Dedifferentiated amniotic fluid mesenchymal stem cell (primary cell): ENCODE measurements at regions not wholly inside any gene's neighbourhood (a gene's known extent, or its start where the extent isn't known, plus 50 kb on each side); places are given as distances from the start of the nearest gene placed in this dataset.

Source experiments
- DNase-seq: peaks from one replicate; pipeline ENCODE4 v3.0.0-alpha.2; 2016; ENCODE audit errors: extremely low spot score

DNA sequence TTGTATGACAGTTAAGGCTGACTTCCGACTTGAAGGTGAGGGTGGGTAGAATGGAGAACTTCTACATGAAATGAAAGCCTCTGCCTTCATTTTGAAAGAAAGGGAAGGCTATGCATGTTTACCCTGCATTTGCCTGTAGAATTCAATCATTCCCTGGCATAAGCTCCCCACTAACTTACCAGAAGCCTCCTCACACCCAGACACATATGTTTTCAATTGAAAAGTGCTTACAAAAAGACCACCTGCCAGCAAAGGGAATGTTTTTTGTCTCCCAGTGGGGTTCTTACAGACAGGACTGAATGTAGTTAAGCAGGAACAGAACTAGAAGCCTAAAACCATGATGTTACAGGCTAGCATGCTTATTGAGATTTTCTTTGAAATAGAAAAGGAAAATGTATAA is 392.1 kb upstream of the HSF2 start:
- DNase-seq, result no peak

DNA sequence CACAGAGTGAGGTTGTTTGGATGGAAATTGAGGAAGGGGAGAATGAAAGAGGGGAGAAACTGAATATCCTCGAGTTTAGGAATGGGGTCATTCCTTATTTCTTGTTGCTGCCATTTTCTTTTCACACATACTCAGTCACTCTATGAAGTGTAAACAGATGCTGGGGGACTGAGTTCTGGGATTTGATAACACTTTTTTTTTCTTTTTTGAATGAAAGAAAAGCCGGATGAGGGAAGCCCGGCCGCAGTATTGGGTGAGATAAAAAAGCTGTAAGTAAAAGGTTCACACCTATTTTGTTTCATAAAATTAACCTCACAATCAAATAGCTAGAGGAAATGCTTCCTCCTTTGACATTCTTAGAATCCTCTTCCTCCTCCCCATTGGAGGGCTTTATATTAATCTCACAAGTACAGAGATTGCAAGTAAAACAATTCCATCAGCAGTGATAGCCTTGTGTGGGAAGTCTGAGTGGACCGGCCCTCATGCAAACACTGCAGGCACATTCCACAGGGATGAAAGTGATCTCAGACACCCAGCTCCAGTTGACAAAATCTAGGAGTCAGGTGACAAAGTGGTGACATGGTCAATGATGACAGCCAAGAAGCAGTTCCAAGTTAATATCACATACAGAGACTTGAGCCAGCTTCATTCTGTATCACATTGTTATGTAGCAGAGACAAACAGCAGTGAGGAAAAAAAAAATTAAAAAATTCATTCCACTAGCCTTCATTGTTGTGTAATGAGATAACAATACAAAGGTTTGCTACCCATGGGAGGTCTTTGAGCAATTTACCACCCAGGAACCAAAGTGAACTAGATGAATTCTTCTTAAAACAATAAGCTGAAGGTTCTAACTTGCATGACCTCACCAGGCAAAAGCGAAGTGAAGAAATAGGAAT is 391.1 kb upstream of the HSF2 start:
- DNase-seq, result peak; percentile 25

DNA sequence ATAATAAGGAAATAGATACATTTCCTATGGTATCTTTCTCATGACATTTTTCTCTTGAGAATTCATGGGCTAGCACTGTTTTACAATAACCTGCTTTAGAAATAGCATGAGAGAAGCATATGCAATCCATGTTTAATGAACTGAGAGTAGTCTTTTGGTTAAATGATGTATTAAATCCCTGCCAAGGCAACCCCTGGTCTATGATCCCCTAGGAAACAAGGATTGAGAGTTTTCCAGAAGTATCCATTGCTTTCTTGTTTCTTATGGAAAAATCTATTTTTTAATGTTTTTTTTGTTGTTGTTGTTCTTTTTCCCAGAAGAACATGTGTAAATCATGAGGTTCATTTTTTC is 390.5 kb upstream of the HSF2 start:
- DNase-seq, result no peak

DNA sequence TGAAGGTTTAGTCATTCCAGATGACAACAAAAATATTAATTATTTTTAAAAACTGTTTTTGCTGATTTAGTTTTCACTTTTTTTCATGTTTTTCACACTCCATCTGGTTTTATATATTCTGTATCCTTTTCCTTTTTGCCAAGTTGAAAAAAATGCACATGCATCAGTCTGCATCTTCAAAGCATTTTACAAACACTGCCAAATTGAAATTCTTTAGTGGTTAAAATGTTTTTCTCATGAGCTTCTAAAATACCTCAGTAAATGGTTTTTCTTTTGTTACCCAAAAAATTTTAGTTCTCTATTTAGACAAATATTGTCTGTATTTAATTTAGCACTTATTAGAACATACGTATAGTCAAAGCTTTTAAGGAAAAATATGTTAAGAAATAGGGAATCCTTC is 386.9 kb upstream of the HSF2 start:
- DNase-seq, result peak; percentile 50

DNA sequence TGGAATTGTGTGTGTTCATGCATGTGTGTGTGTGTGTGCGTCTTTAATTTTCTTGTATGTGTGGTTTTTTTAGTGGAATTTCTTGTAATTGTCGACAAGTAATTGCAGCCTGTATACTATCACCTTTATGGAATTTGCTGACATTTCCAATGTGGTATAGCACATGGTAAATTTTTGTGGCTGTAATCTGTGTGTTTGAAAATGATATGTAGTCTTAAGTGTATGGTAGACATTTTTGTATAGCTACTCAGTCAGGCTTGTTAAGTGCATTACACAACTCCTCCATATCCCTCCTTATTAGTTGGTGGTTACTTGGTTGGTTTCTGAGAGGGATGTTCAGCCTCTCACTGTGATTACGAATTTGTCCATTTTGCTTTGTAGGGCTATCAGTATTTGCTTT is 384.5 kb upstream of the HSF2 start:
- DNase-seq, result peak; percentile 22

DNA sequence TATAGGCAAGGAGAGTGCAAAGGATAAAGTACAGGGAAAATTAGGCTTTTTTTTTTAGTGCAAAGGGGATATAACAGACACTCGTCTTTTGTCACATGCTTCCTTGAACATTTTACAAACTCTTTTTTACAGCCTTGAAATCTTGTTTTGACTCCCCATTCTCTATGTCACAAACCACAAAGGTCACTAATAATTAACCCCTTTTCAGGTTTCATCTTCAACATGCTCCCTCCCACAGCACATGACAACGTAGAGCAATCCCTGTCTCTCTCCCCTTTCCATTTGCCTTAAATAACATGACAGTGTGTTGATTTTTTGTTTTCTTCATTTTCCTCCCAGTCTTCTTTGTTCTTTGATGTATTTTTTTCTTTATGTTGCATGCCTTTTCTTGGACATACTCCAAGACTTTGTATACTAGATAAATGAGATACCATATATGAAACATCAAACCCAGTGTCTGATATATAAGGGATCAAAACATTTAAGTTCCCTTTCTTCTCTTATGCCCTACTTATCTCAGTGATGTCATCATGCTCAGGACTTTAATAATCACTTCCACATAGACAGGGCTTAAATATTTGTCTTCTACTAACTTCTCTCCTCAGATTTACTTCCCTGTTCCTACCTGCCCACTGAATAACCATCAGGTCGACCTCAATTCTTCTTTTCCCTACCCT is 378.7 kb upstream of the HSF2 start:
- no peak for DNase-seq

DNA sequence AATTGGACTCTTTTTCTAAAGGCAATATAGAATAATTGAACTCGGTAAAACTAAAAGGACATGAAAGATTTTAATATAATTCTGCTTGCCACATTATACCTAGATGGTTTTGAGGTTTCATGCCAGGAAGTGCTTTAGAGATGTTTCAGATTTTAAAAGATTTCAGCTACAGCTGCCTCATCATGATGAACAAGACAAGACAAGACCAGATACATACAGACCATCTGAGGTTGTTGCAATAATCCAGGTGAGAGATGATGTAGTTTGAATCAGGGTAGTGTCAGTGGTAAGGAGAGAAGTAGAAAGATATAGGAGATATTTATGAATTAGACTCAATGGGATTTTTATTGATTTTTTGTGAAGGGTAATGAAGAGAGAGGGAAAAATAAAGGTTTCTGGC is 374.3 kb upstream of the HSF2 start:
- DNase-seq, result no peak

DNA sequence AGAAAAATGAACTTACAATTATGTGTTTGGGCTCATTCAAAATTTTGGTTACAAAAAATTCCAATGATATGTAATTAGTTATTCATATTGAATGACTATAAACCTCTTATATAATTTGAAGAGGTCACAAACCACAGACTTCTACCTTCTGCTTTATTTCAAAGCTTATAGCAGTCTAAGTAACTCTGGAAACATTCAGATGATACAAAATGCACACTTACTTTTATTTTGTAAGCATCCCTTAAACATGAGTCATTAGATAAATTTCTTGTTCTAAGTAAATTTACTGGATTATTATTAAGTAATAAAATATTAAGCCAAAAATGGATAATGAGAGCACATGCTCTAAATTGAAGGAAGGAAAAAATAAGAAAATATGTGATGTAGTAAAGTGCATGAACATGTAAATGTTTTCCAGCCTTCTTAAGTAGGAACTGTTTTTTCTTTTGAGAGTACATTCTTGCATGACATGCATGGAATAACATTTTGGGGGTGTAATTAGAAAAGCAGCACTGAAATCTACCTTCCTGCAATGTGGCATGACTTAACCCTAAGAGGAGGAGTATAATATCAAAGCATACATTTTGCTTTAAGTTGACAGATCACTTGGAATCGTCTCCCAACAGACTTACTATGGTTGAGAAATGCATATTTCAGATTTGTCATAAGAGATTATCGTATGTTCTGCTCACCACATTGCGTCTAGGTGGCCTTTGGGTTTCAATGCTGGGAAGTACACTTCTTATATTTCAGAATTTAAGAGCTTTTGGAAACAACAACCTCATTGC is 372.7 kb upstream of the HSF2 start:
- no peak for DNase-seq

DNA sequence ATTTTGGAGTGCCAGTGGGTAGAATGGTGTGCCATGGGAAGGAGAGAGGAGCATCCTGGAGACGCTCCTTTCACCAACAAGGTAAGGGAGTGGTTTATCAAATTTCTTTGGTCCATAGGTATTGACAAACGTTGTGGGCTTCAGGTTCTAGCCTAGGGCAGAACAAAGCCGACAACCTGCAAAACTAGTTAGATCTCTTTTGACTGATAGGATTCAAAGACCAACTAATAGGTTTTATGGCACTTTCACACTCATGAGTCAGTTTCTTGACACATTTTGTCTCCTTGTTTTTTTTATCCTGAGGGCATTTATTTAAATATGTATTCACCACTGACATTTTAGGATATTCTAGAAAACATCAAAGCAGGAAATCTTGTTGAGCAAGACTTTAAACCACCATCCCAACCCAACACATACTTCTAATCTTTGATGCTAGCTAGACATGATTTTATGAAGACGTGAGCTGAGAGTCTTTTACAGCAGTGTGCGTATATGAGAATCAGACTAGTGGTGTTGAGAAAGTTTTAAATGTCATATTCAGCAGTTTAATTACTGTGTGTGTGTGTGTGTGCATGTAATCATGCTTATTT is 370.4 kb upstream of the HSF2 start:
- no peak for DNase-seq

DNA sequence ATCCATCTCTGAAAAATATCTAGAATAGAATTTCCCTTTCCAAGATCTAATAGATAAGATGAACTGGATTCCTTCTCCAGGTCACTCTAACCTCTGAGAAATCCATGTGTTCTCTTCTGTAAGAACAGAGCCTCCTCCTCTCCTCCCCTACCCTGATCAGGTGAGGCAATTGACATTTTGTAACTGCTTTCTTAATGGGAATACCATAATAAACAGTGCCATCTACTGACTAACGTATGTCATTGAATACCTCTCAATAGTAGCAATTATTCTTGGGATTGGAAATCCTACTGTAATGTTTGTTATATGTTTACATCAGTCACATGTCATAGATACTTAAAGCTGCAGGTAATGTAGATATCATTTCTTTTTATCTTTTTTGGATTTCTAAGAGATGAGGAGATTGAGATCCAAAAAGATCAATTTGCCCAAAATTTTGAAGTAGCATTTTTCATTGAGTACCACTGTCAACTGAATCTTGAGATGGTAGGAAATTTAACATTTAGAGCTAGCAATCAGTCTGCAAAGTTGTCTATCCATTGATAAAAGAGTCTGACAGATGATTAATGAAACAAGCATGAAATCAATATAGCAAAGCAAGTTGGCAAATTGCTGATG is 365.8 kb upstream of the HSF2 start:
- DNase-seq, result peak; percentile 76

DNA sequence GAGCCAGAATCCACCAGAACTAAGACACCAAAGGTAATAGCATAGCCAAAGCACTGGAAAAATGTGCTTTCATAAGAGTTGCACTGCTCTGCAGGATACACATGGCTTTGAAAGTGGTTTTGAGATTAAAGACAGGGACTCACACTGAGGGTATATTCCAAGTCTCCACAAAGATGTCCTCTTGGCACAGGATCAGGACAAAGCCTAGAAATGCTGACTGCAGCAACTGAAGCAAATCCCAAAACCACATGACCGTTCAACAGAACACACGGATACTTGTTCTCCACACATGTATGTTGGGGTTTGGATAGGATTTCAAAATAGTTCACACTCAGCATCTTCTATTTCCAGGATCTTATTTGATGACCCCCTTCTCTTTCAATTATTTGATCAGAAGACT is 364.3 kb upstream of the HSF2 start:
- no peak for DNase-seq

DNA sequence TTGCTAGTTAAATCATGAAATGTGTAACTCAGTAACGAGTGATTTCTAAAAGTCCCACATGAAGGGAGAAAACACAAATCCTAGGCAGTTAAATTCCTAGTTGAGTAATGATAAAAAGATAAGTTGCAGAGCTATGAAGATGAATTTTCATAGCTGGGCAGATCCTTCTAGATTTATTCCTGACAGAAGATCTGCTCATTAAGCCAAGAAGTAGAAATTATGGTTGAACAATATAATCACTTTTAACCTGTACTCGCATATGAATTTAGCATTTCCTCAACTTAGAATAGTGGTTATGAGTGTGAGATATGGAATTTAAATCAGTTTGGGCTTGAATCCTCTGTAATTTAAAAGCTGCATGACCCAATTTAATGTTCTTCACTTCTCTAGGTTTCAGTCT is 359.2 kb upstream of the HSF2 start:
- no peak for DNase-seq

DNA sequence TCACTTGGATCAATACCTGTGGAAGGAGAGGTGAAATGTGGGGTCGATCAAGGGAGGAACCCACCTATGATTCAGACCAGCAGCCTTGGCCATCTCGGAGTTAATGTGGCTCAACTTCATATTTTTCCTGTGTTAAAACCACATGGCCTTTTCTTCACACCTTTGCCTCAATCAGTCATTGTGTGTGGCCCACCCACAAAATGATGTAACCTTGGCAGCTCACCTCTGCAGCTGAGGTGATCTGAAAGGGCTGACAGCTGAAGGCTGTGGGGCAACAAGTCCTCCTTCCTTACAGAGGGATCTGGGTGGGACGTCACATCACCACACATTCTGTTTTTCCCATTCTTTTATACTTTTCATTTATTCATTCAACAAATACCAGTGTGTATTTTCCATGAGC is 357.1 kb upstream of the HSF2 start:
- DNase-seq, result no peak

DNA sequence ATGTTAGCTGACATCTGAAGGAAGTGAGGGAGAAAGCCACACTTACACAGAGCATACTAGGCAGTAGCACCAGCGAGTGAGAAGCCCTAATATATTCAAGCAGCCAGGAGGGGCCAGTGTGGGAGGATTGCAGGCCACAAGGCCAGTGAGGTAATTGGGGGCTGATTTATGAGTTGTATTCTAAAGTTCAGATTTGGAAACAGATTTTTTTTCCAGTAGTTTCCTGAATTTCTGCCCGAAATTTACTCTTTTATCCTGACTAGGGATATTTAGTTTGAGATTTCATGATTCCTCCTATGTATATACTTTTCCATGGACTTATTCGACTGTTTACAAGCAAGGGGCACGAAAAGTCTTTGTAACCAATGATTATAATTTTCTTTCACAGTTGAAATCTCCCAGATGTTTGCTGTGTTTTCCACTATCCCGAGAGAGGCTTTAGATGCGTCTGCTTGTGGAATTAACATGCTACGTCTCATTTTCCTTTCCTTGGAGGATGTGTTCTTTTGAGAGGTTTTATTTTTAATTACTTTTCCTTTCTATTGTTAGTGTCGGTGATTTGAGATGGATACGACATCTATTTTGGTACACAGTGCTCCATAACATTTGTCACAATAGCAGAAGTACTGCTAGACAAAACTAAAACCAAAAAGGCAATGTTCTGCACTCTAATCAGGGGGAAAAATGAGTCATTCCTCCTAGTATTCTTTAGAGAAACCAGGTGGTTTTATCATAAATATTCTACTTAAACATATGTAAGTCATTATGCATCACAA is 356.3 kb upstream of the HSF2 start:
- peak; percentile 20 for DNase-seq

DNA sequence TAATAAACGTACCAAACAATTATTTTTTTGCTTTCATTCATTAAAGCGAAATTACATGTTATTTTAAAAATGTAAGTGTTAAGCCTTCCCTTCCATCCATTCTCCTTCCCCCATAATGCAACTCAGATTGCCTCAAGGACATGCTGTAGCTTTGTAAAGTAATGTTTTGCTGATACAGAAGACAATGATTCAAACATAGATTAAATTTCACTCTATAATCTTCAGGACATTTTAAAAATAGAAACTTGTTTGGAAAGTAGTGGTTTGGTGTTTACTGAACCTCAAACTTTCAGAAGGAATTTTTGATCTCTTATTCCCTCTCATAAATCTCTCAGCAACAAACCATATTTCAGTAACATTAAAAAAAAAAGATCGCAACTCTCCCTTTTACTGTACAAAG is 350.9 kb upstream of the HSF2 start:
- no peak for DNase-seq

DNA sequence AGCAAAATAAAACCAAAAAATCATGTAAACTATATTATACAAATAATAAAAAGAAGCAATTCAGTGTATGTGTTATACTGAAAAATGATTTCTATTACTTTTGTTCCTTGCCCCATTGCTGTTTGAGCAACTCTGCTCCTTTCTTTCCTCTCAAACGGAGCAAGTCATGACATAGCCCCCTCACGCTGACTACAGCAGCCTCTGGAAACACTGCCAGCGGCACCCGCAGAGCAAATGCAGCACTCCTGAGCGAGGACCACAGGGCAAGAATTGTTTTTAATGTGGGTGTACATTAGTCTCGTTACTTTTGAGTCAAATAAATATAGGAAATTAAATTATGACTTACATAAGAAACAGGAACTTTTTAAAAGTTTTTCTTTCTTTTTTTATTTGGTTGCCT is 350.1 kb upstream of the HSF2 start:
- DNase-seq, result peak; percentile 40

DNA sequence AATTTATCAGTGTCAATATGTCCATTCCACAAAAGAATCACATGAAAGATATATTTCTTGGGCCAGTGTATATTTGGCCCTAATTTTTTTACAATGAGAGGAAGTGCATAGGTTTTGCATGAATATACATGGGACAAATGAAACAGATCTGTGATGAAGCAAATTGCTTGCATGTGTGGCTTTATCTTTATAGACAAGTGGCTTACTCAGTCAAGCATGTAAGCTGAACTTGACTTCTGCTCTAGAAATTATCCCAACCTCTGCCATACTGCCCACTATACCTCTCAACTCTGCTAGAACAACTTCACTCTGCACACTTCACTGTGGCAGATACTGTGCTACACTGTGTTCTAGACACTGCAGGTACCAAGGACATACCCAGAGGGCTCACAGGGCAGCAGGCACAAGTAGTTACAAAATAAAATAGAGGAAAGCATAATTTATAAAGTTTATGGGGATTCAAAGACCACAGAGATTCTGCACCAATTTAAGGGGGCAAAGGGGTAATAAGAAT is 349.2 kb upstream of the HSF2 start:
- no peak for DNase-seq

DNA sequence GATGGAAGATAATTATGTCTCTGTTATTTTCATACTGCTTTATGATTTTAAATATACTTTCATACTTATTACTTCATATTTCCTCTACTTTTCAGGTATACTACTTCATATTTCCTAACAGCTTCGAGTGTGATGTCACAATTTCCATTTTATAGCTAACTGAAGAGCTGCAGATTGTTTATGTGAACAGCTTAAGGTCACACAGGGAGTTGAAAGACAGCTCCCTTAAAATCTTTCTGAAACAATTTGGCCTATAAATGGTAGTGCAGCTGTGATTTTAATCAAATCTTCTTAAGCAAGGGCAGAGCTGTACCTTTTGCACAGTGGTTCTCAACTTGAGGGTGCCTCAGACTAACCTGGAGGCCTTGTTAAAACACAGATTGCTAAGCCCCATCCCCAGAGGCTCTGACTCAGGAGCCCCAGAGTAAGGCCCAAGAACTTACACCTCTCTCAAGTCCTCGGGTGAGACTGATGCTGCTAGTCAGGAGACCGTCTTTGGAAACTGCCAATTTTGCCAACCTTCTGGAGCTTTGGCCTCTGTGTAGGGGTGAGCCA is 347.0 kb upstream of the HSF2 start:
- no peak for DNase-seq

DNA sequence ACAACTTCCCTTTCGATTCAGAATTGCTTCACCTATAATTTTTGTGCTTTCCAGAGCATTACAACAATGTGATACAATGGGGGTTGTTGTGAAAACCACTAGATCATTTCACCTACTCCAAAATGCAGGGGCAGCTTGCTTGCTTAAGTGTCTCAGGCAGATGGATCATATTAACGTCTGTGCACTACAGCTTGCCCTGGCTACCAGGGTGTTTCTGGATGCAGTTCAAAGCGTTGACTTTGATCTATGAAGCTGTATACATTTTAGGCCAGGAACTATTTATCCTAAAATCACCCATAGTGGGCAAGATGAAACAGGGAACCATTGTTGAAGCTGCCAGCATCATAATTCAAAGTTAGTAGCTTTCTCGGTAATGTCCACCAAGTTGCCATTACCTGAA is 339.5 kb upstream of the HSF2 start:
- DNase-seq, result no peak

DNA sequence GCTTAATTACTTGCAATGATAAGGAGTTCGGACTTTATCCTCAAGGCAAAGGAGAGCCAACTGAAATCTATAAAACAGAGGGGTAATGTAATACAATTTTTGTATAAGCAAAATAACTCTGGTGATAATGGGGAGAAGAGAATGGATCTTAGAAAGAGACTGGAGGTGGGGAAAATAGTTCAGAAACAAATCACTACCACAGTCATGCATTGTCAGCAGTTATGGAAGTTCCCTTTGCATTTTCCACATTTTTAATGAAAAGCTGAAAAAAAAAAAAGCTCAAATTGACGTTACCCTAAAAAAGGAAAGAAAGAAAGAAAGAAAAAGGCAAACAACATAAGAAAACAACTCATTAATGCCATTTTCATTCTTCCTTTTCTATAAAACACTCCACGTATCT is 337.6 kb upstream of the HSF2 start:
- no peak for DNase-seq

DNA sequence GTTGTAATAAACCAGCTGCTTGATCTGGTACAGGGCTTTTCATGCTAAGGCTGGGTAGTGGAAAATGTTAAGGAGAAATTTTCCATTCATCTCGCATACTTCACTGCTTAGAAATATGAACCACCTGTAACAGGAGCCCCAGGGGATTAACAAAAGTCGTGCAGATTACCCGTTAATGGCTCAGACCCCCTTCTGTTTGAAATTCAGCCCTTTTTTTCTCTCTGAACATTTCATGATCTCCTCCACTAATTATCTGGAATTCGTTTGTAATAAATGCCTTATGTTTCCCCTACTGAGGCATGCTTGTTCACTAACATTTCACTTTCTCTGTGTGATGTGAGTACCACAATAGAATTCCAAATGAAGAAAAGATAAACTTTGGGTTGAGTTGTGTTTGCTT is 336.4 kb upstream of the HSF2 start:
- peak; percentile 17 for DNase-seq
